ENCODE measurements at regions not wholly inside any gene's neighbourhood (a gene's known extent, or its start where the extent isn't known, plus 50 kb on each side); places are given as distances from the start of the nearest gene placed in this dataset.

GRCh38 chr2:116319001-116319400, 1495.5 kb upstream of the DDX18 start:
- H3K9ac ChIP-seq (ENCODE audit: extremely low read depth, low read length, poor library complexity, severe bottlenecking) = no peak overlapping the region
- WGBS, 2 experiments (ENCODE audit: insufficient coverage in 1 of 2, insufficient read length in 1 of 2) = 65 to 83% methylated on average over 1 of the region's 1 CpG
- peaks cover 3% of the 10 kb centered on the region for H3K9me3 Mint-ChIP-seq

GRCh38 chr2:116319935-116320334, 1494.6 kb upstream of the DDX18 start:
- Histone ChIP-seq H3K36me3 (ENCODE audit: control insufficient read depth, insufficient read depth, low read length) (no peaks in the 10 kb centered on the region), H3K4me1 (ENCODE audit: control insufficient read depth, insufficient read depth, low read length) (no peaks in the 10 kb centered on the region), H3K4me3 (ENCODE audit: low read length) (no peak overlapping the region), H3K9me3 (ENCODE audit: control insufficient read depth, low read length) (peaks cover 6% of the 10 kb centered on the region), H3K9ac (ENCODE audit: extremely low read depth, low read length, poor library complexity, severe bottlenecking) (no peak overlapping the region), H3K27ac (ENCODE audit: low read depth, low read length) (no peak overlapping the region), H3K27me3 (ENCODE audit: control insufficient read depth, insufficient read depth, low read length, poor library complexity, severe bottlenecking) (no peaks in the 10 kb centered on the region)
- peak overlapping the region; percentile 65 for H3K27ac Mint-ChIP-seq
- H3K9me3 Mint-ChIP-seq = peaks cover 12% of the 10 kb centered on the region
- no peaks in the 10 kb centered on the region for H3K27me3 Mint-ChIP-seq (ENCODE audit: insufficient read depth)
- peaks cover 10% of the 10 kb centered on the region for H3K4me1 Mint-ChIP-seq
- no peak overlapping the region for H3K4me3 Mint-ChIP-seq
- TF ChIP-seq CTCF (conservative IDR thresholded peaks at IDR 0.05) = no peak
- peak; percentile 43 for DNase-seq
- no peaks in the 10 kb centered on the region for H3K36me3 Mint-ChIP-seq (ENCODE audit: low read depth)

More at GRCh38 chr2:116319001-116319400, 1495.5 kb upstream of the DDX18 start:
- DNase-seq = peak; percentile 34
- Mint-ChIP-seq H3K4me3 (no peak overlapping the region), H3K27ac (no peak overlapping the region), H3K27me3 (ENCODE audit: insufficient read depth) (no peaks in the 10 kb centered on the region), H3K36me3 (ENCODE audit: low read depth) (no peaks in the 10 kb centered on the region), H3K4me1 (peaks cover 10% of the 10 kb centered on the region)
- H3K9me3 ChIP-seq (ENCODE audit: control insufficient read depth, low read length) = no peaks in the 10 kb centered on the region
- TF ChIP-seq CTCF (conservative IDR thresholded peaks at IDR 0.05) = no peak
- no peak overlapping the region for H3K27ac ChIP-seq (ENCODE audit: low read depth, low read length)
- H3K4me3 ChIP-seq (ENCODE audit: low read length) = no peak overlapping the region
- no peaks in the 10 kb centered on the region for H3K4me1 ChIP-seq (ENCODE audit: control insufficient read depth, insufficient read depth, low read length)
- no peaks in the 10 kb centered on the region for H3K36me3 ChIP-seq (ENCODE audit: control insufficient read depth, insufficient read depth, low read length)
- H3K27me3 ChIP-seq (ENCODE audit: control insufficient read depth, insufficient read depth, low read length, poor library complexity, severe bottlenecking) = no peaks in the 10 kb centered on the region

GRCh38 chr2:116329280-116329679, 1485.2 kb upstream of the DDX18 start:
- Histone ChIP-seq H3K9ac (ENCODE audit: extremely low read depth, low read length, poor library complexity, severe bottlenecking) (no peak overlapping the region), H3K4me1 (ENCODE audit: control insufficient read depth, insufficient read depth, low read length) (no peaks in the 10 kb centered on the region), H3K27me3 (ENCODE audit: control insufficient read depth, insufficient read depth, low read length, poor library complexity, severe bottlenecking) (no peaks in the 10 kb centered on the region), H3K4me3 (ENCODE audit: low read length) (no peak overlapping the region), H3K36me3 (ENCODE audit: control insufficient read depth, insufficient read depth, low read length) (no peaks in the 10 kb centered on the region), H3K9me3 (ENCODE audit: control insufficient read depth, low read length) (peaks cover 9% of the 10 kb centered on the region), H3K27ac (ENCODE audit: low read depth, low read length) (no peak overlapping the region)
- no peaks in the 10 kb centered on the region for H3K27me3 Mint-ChIP-seq (ENCODE audit: insufficient read depth)
- no peak overlapping the region for H3K4me3 Mint-ChIP-seq
- WGBS, 2 experiments (ENCODE audit: insufficient coverage in 1 of 2, insufficient read length in 1 of 2) = 90 to 95% methylated on average over 3 of the region's 3 CpGs
- DNase-seq = no peak
- H3K9me3 Mint-ChIP-seq = peaks cover 15% of the 10 kb centered on the region
- no peak for TF ChIP-seq CTCF (conservative IDR thresholded peaks at IDR 0.05)
- H3K36me3 Mint-ChIP-seq (ENCODE audit: low read depth) = no peaks in the 10 kb centered on the region
- no peak overlapping the region for H3K27ac Mint-ChIP-seq
- H3K4me1 Mint-ChIP-seq = no peaks in the 10 kb centered on the region

All from endodermal cell (in vitro differentiated cells).